ENCODE measurements at regions not wholly inside any gene's neighbourhood (a gene's known extent, or its start where the extent isn't known, plus 50 kb on each side); places are given as distances from the start of the nearest gene placed in this dataset.

DNA sequence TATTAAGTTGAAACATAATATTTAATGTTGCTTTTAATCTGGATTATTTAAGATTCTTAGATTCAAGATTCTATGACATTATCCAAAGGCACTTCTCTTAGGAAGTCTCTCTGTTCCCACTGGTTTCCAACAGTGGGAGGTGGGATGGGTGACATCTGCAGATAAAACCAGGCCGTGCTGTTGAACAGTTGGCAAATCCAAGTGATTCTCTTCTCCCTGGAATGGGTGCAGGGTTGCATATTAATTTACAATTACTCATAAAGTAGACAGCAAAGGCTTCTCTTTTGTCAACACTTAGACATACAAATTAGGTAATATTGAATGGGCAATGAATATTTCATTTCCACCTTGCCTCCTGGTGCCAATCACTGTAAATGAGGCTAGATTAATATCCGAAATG lies 233.7 kb upstream of the IL12B start:
- TF ChIP-seq, protein P1, sequence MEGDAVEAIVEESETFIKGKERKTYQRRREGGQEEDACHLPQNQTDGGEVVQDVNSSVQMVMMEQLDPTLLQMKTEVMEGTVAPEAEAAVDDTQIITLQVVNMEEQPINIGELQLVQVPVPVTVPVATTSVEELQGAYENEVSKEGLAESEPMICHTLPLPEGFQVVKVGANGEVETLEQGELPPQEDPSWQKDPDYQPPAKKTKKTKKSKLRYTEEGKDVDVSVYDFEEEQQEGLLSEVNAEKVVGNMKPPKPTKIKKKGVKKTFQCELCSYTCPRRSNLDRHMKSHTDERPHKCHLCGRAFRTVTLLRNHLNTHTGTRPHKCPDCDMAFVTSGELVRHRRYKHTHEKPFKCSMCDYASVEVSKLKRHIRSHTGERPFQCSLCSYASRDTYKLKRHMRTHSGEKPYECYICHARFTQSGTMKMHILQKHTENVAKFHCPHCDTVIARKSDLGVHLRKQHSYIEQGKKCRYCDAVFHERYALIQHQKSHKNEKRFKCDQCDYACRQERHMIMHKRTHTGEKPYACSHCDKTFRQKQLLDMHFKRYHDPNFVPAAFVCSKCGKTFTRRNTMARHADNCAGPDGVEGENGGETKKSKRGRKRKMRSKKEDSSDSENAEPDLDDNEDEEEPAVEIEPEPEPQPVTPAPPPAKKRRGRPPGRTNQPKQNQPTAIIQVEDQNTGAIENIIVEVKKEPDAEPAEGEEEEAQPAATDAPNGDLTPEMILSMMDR (IDR thresholded peaks at IDR 0.05): no peak
- no peak for TF ChIP-seq POLR2A (IDR thresholded peaks at IDR 0.05)
